Karpas-422 (cell line): ENCODE measurements at regions not wholly inside any gene's neighbourhood (a gene's known extent, or its start where the extent isn't known, plus 50 kb on each side); places are given as distances from the start of the nearest gene placed in this dataset.
"Not testable (repeated sequence)": the region's sequence is repeated elsewhere in the genome, so short reads cannot be mapped to it uniquely, and the experiment has no call there.

ENCODE experiments used
- DNase-seq: peaks from one replicate; pipeline ENCODE4 v3.0.0-alpha.2; 2015
- H2AFZ ChIP-seq: fragments of 200-600 bp; sonication (generic); 2 replicates; pipeline ENCODE4 v1.6.1; 2014; ENCODE audit warnings: antibody characterized with exemption, low read length, mixed read lengths
- H3K27ac ChIP-seq: fragments of 200-600 bp; sonication (generic); 2 replicates; pipeline ENCODE4 v1.5.1; 2014; ENCODE audit warnings: mild to moderate bottlenecking, low read length, moderate library complexity
- H3K27me3 ChIP-seq: fragments of 200-600 bp; sonication (generic); 2 replicates; pipeline ENCODE4 v1.6.1; 2014; ENCODE audit warnings: low read length, mixed read lengths
- H3K36me3 ChIP-seq: fragments of 200-600 bp; sonication (generic); 2 replicates; pipeline ENCODE4 v1.6.1; 2014; ENCODE audit warnings: low read length, mixed read lengths; ENCODE audit not compliant: insufficient read depth
- H3K4me1 ChIP-seq: fragments of 200-600 bp; sonication (generic); 2 replicates; pipeline ENCODE4 v1.6.1; 2014; ENCODE audit warnings: mild to moderate bottlenecking, low read length, mixed read lengths
- H3K4me2 ChIP-seq: fragments of 200-600 bp; sonication (generic); 2 replicates; pipeline ENCODE4 v1.6.1; 2014; ENCODE audit warnings: low read length, low read depth, mild to moderate bottlenecking; ENCODE audit not compliant: poor library complexity, severe bottlenecking
- H3K4me3 ChIP-seq: fragments of 200-600 bp; sonication (generic); 2 replicates; pipeline ENCODE4 v1.5.1; 2014; ENCODE audit warnings: mild to moderate bottlenecking, antibody characterized with exemption, low read length, mixed read lengths
- H3K79me2 ChIP-seq: fragments of 200-600 bp; sonication (generic); 2 replicates; pipeline ENCODE4 v1.6.1; 2014; ENCODE audit warnings: mild to moderate bottlenecking, low read length, mixed read lengths
- H3K9ac ChIP-seq: fragments of 200-600 bp; sonication (generic); 2 replicates; pipeline ENCODE4 v1.6.0; 2014; ENCODE audit warnings: low read length
- H3K9me2 ChIP-seq: fragments of 200-600 bp; sonication (generic), shearing (Covaris generic); replicated peaks from 2 replicates; pipeline ENCODE4 v1.6.0; 2014; ENCODE audit warnings: mild to moderate bottlenecking, low read length, moderate library complexity; ENCODE audit not compliant: insufficient read depth
- H3K9me3 ChIP-seq: fragments of 300-700, 200-600 bp; sonication (generic); 2 replicates; pipeline ENCODE4 v1.6.1; 2014; ENCODE audit warnings: low read length, mixed read lengths
- H4K20me1 ChIP-seq: fragments of 200-600 bp; sonication (generic); 2 replicates; pipeline ENCODE4 v1.6.1; 2014; ENCODE audit warnings: mild to moderate bottlenecking, antibody characterized with exemption, low read length, low read depth; ENCODE audit not compliant: insufficient read depth

GRCh38 chr6:166795879-166796278, 160.5 kb downstream of the RNASET2 start:
- H3K4me1 ChIP-seq = no peaks in the 10 kb centered on the region
- H3K4me3 ChIP-seq = no peak overlapping the region
- H2AFZ ChIP-seq = no peak overlapping the region
- no peaks in the 10 kb centered on the region for H3K36me3 ChIP-seq
- H3K4me2 ChIP-seq = no peak overlapping the region
- H3K9me3 ChIP-seq = no peaks in the 10 kb centered on the region
- H3K27me3 ChIP-seq = no peaks in the 10 kb centered on the region
- H4K20me1 ChIP-seq = no peaks in the 10 kb centered on the region
- no peak for DNase-seq
- no peaks in the 10 kb centered on the region for H3K9me2 ChIP-seq
- no peak overlapping the region for H3K27ac ChIP-seq
- no peak overlapping the region for H3K9ac ChIP-seq
- H3K79me2 ChIP-seq = no peaks in the 10 kb centered on the region

GRCh38 chr6:166790808-166791207, 163.8 kb upstream of the RPS6KA2 start:
- H3K27me3 ChIP-seq, H3K4me1 ChIP-seq, H3K9me2 ChIP-seq, DNase-seq, H3K36me3 ChIP-seq, H3K4me3 ChIP-seq, H3K9ac ChIP-seq, H2AFZ ChIP-seq, H3K27ac ChIP-seq, H3K4me2 ChIP-seq, H3K79me2 ChIP-seq, H4K20me1 ChIP-seq, H3K9me3 ChIP-seq: not testable (repeated sequence)

- not testable (repeated sequence) for H3K9ac ChIP-seq, DNase-seq, H3K9me2 ChIP-seq, H3K9me3 ChIP-seq, H3K4me2 ChIP-seq, H3K4me3 ChIP-seq, H2AFZ ChIP-seq, H3K36me3 ChIP-seq, H3K79me2 ChIP-seq, H3K27me3 ChIP-seq, H4K20me1 ChIP-seq, H3K27ac ChIP-seq, H3K4me1 ChIP-seq
Observed at GRCh38 chr6:166788846-166789529, 161.9 kb upstream of the RPS6KA2 start.

- H3K4me2 ChIP-seq = no peak overlapping the region
- H2AFZ ChIP-seq = no peak overlapping the region
- no peak overlapping the region for H3K9ac ChIP-seq
- no peaks in the 10 kb centered on the region for H3K9me2 ChIP-seq
- H3K4me1 ChIP-seq = no peaks in the 10 kb centered on the region
- no peaks in the 10 kb centered on the region for H4K20me1 ChIP-seq
- no peaks in the 10 kb centered on the region for H3K9me3 ChIP-seq
- H3K79me2 ChIP-seq = no peaks in the 10 kb centered on the region
- no peak overlapping the region for H3K4me3 ChIP-seq
- H3K27ac ChIP-seq = no peak overlapping the region
- DNase-seq = peak; percentile 89
- H3K27me3 ChIP-seq = no peaks in the 10 kb centered on the region
- no peaks in the 10 kb centered on the region for H3K36me3 ChIP-seq
Observed at GRCh38 chr6:166786704-166787293, 159.7 kb upstream of the RPS6KA2 start.

- Histone ChIP-seq H3K79me2 (no peaks in the 10 kb centered on the region), H3K4me2 (no peak overlapping the region), H2AFZ (no peak overlapping the region), H3K27ac (no peak overlapping the region), H3K27me3 (no peaks in the 10 kb centered on the region), H3K4me1 (no peaks in the 10 kb centered on the region), H3K9me3 (no peaks in the 10 kb centered on the region), H3K4me3 (no peak overlapping the region), H4K20me1 (no peaks in the 10 kb centered on the region), H3K9ac (no peak overlapping the region), H3K36me3 (no peaks in the 10 kb centered on the region), H3K9me2 (no peaks in the 10 kb centered on the region)
- DNase-seq = no peak
Observed at GRCh38 chr6:166785131-166785530, 158.1 kb upstream of the RPS6KA2 start.

- Histone ChIP-seq H3K9me3 (no peaks in the 10 kb centered on the region), H3K27ac (no peak overlapping the region), H3K36me3 (no peaks in the 10 kb centered on the region), H4K20me1 (no peaks in the 10 kb centered on the region), H2AFZ (no peak overlapping the region), H3K9me2 (no peaks in the 10 kb centered on the region), H3K27me3 (no peaks in the 10 kb centered on the region), H3K4me1 (no peaks in the 10 kb centered on the region), H3K79me2 (no peaks in the 10 kb centered on the region), H3K4me2 (no peak overlapping the region), H3K9ac (no peak overlapping the region), H3K4me3 (no peak overlapping the region)
- no peak for DNase-seq
Observed at GRCh38 chr6:166784691-166785090, 157.6 kb upstream of the RPS6KA2 start.

GRCh38 chr6:166782520-166782919, 155.5 kb upstream of the RPS6KA2 start:
- no peaks in the 10 kb centered on the region for H3K36me3 ChIP-seq
- H4K20me1 ChIP-seq = no peaks in the 10 kb centered on the region
- DNase-seq = no peak
- no peak overlapping the region for H3K27ac ChIP-seq
- no peak overlapping the region for H3K4me3 ChIP-seq
- no peaks in the 10 kb centered on the region for H3K9me2 ChIP-seq
- no peak overlapping the region for H3K4me2 ChIP-seq
- no peaks in the 10 kb centered on the region for H3K79me2 ChIP-seq
- no peak overlapping the region for H2AFZ ChIP-seq
- H3K4me1 ChIP-seq = no peaks in the 10 kb centered on the region
- H3K27me3 ChIP-seq = no peaks in the 10 kb centered on the region
- H3K9ac ChIP-seq = no peak overlapping the region
- no peaks in the 10 kb centered on the region for H3K9me3 ChIP-seq

GRCh38 chr6:166781331-166781730, 154.3 kb upstream of the RPS6KA2 start:
- H3K79me2 ChIP-seq = no peaks in the 10 kb centered on the region
- H3K27me3 ChIP-seq = no peaks in the 10 kb centered on the region
- no peaks in the 10 kb centered on the region for H4K20me1 ChIP-seq
- no peaks in the 10 kb centered on the region for H3K36me3 ChIP-seq
- no peaks in the 10 kb centered on the region for H3K4me1 ChIP-seq
- no peak overlapping the region for H3K27ac ChIP-seq
- no peak overlapping the region for H3K4me2 ChIP-seq
- H3K4me3 ChIP-seq = no peak overlapping the region
- no peaks in the 10 kb centered on the region for H3K9me3 ChIP-seq
- no peak for DNase-seq
- no peak overlapping the region for H2AFZ ChIP-seq
- H3K9me2 ChIP-seq = no peaks in the 10 kb centered on the region
- no peak overlapping the region for H3K9ac ChIP-seq
